HL-60 (cell line): ENCODE measurements at regions not wholly inside any gene's neighbourhood (a gene's known extent, or its start where the extent isn't known, plus 50 kb on each side); places are given as distances from the start of the nearest gene placed in this dataset.
"Not testable (repeated sequence)": the region's sequence is repeated elsewhere in the genome, so short reads cannot be mapped to it uniquely, and the experiment has no call there.

ENCODE experiments used
- DNase-seq, 2 experiments: peaks; one replicate each; pipeline ENCODE4 v3.0.0-alpha.2; 2010 to 2020; ENCODE audit warnings: low read depth in 1 of 2, low spot score in 1 of 2
- H3K27ac ChIP-seq: fragments of 250-450 bp; sonication (Bioruptor Pico); replicated peaks from 2 replicates; pipeline ENCODE4 v1.5.1; 2020; ENCODE audit warnings: mild to moderate bottlenecking, moderate library complexity
- H3K27me3 ChIP-seq: fragments of 250-450 bp; sonication (Bioruptor Pico); 2 replicates; pipeline ENCODE4 v1.5.1; 2021; ENCODE audit warnings: mild to moderate bottlenecking, moderate library complexity; ENCODE audit not compliant: insufficient read depth, poor library complexity, severe bottlenecking
- H3K4me3 ChIP-seq: replicated peaks from 2 replicates; pipeline ENCODE4 v1.5.1; 2011; ENCODE audit warnings: mild to moderate bottlenecking, control low read depth, low read length; ENCODE audit not compliant: insufficient read depth
- CTCF ChIP-seq: IDR thresholded peaks from one replicate; pipeline ENCODE4 v1.5.1; 2011; ENCODE audit warnings: low read length, control low read depth, inconsistent platforms; ENCODE audit not compliant: insufficient read depth
- GABPA ChIP-seq: IDR thresholded peaks from 2 replicates; pipeline ENCODE4 v1.6.1; 2012; ENCODE audit warnings: low read depth
- POLR2AphosphoS5 ChIP-seq: IDR thresholded peaks from 2 replicates; pipeline ENCODE4 v1.6.1; 2012; ENCODE audit warnings: low read depth
- SPI1 ChIP-seq: IDR thresholded peaks from 2 replicates; pipeline ENCODE4 v1.6.1; 2012; ENCODE audit warnings: low read depth, mild to moderate bottlenecking, borderline replicate concordance
- TF ChIP-seq, protein P1 (sequence below): IDR thresholded peaks from 2 replicates; pipeline ENCODE4 v1.6.1; 2012; ENCODE audit warnings: low read depth; ENCODE audit not compliant: insufficient replicate concordance

GRCh38 chr10:108036265-108036664, 871.8 kb upstream of the SORCS1 start:
- Histone ChIP-seq H3K27ac (no peak overlapping the region), H3K4me3 (no peak overlapping the region), H3K27me3 (no peaks in the 10 kb centered on the region)
- TF ChIP-seq CTCF (no peak), GABPA (no peak), POLR2AphosphoS5 (no peak), SPI1 (no peak)
- TF ChIP-seq, protein P1, sequence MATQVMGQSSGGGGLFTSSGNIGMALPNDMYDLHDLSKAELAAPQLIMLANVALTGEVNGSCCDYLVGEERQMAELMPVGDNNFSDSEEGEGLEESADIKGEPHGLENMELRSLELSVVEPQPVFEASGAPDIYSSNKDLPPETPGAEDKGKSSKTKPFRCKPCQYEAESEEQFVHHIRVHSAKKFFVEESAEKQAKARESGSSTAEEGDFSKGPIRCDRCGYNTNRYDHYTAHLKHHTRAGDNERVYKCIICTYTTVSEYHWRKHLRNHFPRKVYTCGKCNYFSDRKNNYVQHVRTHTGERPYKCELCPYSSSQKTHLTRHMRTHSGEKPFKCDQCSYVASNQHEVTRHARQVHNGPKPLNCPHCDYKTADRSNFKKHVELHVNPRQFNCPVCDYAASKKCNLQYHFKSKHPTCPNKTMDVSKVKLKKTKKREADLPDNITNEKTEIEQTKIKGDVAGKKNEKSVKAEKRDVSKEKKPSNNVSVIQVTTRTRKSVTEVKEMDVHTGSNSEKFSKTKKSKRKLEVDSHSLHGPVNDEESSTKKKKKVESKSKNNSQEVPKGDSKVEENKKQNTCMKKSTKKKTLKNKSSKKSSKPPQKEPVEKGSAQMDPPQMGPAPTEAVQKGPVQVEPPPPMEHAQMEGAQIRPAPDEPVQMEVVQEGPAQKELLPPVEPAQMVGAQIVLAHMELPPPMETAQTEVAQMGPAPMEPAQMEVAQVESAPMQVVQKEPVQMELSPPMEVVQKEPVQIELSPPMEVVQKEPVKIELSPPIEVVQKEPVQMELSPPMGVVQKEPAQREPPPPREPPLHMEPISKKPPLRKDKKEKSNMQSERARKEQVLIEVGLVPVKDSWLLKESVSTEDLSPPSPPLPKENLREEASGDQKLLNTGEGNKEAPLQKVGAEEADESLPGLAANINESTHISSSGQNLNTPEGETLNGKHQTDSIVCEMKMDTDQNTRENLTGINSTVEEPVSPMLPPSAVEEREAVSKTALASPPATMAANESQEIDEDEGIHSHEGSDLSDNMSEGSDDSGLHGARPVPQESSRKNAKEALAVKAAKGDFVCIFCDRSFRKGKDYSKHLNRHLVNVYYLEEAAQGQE = no peak
- no peak for DNase-seq

DNA sequence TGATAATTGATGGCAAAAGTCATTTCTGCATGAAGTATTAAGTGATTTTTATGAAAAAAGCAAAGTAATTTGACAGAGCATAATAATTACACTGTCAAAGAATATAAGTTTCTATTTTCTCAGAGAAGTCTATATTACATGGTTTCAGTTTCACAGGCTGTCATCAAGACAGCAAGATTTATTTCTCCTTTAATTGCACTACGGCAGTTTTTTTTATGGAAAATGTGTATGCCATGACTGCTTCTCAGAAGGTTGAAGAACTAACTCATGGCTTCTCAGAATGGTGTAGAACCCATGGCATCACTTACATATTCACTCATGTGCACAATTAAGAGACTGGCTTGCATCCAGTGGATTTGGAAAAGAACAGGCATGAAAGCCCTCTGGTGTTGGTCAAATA, 870.3 kb upstream of the SORCS1 start:
- H3K27me3 ChIP-seq = no peaks in the 10 kb centered on the region
- no peak overlapping the region for H3K4me3 ChIP-seq
- no peak for DNase-seq
- no peak overlapping the region for H3K27ac ChIP-seq
- TF ChIP-seq GABPA (no peak), POLR2AphosphoS5 (no peak), CTCF (no peak), SPI1 (no peak)
- TF ChIP-seq, protein P1 = no peak

DNA sequence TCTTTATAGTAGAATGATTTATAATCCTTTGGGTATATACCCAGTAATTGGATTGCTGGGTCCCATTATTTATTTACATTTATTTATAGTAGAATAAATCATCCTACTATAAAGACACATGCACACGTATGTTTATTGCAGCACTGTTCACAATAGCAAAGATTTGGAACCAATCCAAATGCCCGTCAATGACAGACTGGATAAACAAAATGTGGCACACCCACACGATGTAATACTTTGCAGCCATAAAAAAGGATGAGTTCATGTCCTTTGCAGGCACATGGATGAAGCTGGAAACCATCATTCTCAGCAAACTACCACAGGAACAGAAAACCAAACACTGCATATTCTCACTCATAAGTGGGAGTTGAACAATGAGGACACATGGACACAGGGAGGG, 869.0 kb upstream of the SORCS1 start:
- DNase-seq, H3K27me3 ChIP-seq, H3K27ac ChIP-seq, H3K4me3 ChIP-seq: not testable (repeated sequence)

GRCh38 chr10:108031505-108031904, 867.0 kb upstream of the SORCS1 start:
- no peak for TF ChIP-seq CTCF
- no peak for TF ChIP-seq POLR2AphosphoS5
- no peak for TF ChIP-seq SPI1
- no peak for TF ChIP-seq GABPA
- TF ChIP-seq, protein P1 = no peak
- Histone ChIP-seq H3K27ac (no peak overlapping the region), H3K4me3 (no peak overlapping the region), H3K27me3 (no peaks in the 10 kb centered on the region)
- no peak for DNase-seq
